ENCODE measurements at regions not wholly inside any gene's neighbourhood (a gene's known extent, or its start where the extent isn't known, plus 50 kb on each side); places are given as distances from the start of the nearest gene placed in this dataset.
A peak's percentile ranks its signal among the peaks of the same experiment; 100 is the strongest.

- peak; percentile 46 for TF ChIP-seq CTCF (IDR thresholded peaks at IDR 0.05; ENCODE audit: insufficient read depth, low read length)
- no peak for TF ChIP-seq REST (IDR thresholded peaks at IDR 0.05; ENCODE audit: insufficient replicate concordance, low read depth)
- TF ChIP-seq POLR2AphosphoS5 (IDR thresholded peaks at IDR 0.05; ENCODE audit: low read depth): no peak
- TF ChIP-seq GABPA (IDR thresholded peaks at IDR 0.05; ENCODE audit: low read depth): no peak
Measured at GRCh38 chr22:47837703-47838102, 1075.3 kb downstream of the TBC1D22A start.

Measured in HL-60 (cell line).